B cell (primary cell): ENCODE measurements at regions not wholly inside any gene's neighbourhood (a gene's known extent, or its start where the extent isn't known, plus 50 kb on each side); places are given as distances from the start of the nearest gene placed in this dataset.

Source experiments
- ATAC-seq: fragments of 200-7000 bp; cut with Tn5 transposase; one replicate; pipeline ENCODE4 v1.10.0; 2021; ENCODE audit warnings: low read depth, mild to moderate bottlenecking, moderate number of reproducible peaks, moderate library complexity
- CTCF ChIA-PET: fragments of 350-600 bp; sonication (Branson Sonifier 250); formaldehyde crosslinking; loops from one replicate; lab custom pipeline; 2021; ENCODE audit warnings: antibody characterized with exemption, inconsistent platforms; lab: Charles Lee
- POLR2A ChIA-PET: fragments of 350-600 bp; sonication (Branson Sonifier 250); formaldehyde crosslinking; loops from one replicate; lab custom pipeline; 2021; ENCODE audit warnings: antibody characterized with exemption; lab: Charles Lee
- DNase-seq: peaks from one replicate; pipeline ENCODE4 v3.0.0; 2013
- H2AFZ ChIP-seq: 2 replicates; pipeline ENCODE4 v1.6.1; 2012; ENCODE audit warnings: mild to moderate bottlenecking, low read depth, low read length; ENCODE audit not compliant: insufficient read depth, poor library complexity, severe bottlenecking
- H3K27ac ChIP-seq, 2 donors: 1 replicate in 1 of 2; 2 replicates in 1 of 2; pipeline ENCODE4 v1.5.1; 2012 to 2013; ENCODE audit warnings: low read length in 2 of 2, mild to moderate bottlenecking in 2 of 2, moderate library complexity in 1 of 2
- H3K27me3 ChIP-seq, 4 experiments: fragments of 200-600 bp in 1 of 4; sonication (generic) in 1 of 4; replicated peaks in 1 of 4; 1 replicate in 2 of 4; 2 replicates in 2 of 4; pipeline versions ENCODE4 v1.6.1 to v1.7.0; 2013 to 2016; ENCODE audit warnings: low read length in 3 of 4, mild to moderate bottlenecking in 2 of 4, mixed read lengths in 1 of 4, moderate library complexity in 1 of 4; ENCODE audit not compliant: insufficient read depth in 4 of 4, control insufficient read depth in 3 of 4; ENCODE audit errors: control extremely low read depth in 1 of 4
- H3K36me3 ChIP-seq, 2 experiments: replicated peaks in 1 of 2; 1 replicate in 1 of 2; 2 replicates in 1 of 2; pipeline versions ENCODE4 v1.6.1 to v1.7.1; 2013; ENCODE audit warnings: low read length in 1 of 2; ENCODE audit not compliant: insufficient read depth in 2 of 2, control insufficient read depth in 1 of 2; ENCODE audit errors: control extremely low read depth in 1 of 2, extremely low read depth in 1 of 2
- H3K4me1 ChIP-seq, 2 donors: fragments of 200-600 bp in 1 of 2; sonication (generic) in 1 of 2; 1 replicate in 1 of 2; 2 replicates in 1 of 2; pipeline versions ENCODE4 v1.5.1 to v1.6.1; 2013 to 2017; ENCODE audit warnings: low read length in 2 of 2; ENCODE audit not compliant: control insufficient read depth in 2 of 2, insufficient read depth in 2 of 2
- H3K4me2 ChIP-seq: replicated peaks from 2 replicates; pipeline ENCODE3; 2012; ENCODE audit warnings: mild to moderate bottlenecking, low read depth, low read length; ENCODE audit not compliant: poor library complexity, severe bottlenecking
- H3K4me3 ChIP-seq, 5 experiments: fragments of 200-600 bp in 1 of 5; sonication (generic) in 1 of 5; 1 replicate in 3 of 5; 2 replicates in 2 of 5; pipeline versions ENCODE4 v1.5.1 to v1.7.0; 2011 to 2016; ENCODE audit warnings: low read length in 4 of 5, mild to moderate bottlenecking in 4 of 5, low read depth in 2 of 5, control low read depth in 1 of 5, moderate library complexity in 1 of 5; ENCODE audit not compliant: insufficient read depth in 1 of 5; ENCODE audit errors: control extremely low read depth in 1 of 5, extremely low read depth in 1 of 5
- H3K79me2 ChIP-seq: fragments of 200-600 bp; sonication (generic); one replicate; pipeline ENCODE4 v1.6.0; 2016; ENCODE audit warnings: low read length; ENCODE audit not compliant: control insufficient read depth, insufficient read depth
- H3K9ac ChIP-seq: fragments of 200-600 bp; sonication (generic); 2 replicates; pipeline ENCODE4 v1.6.1; 2017; ENCODE audit warnings: mild to moderate bottlenecking, low read length, moderate library complexity
- H3K9me3 ChIP-seq, 3 donors: one replicate each; pipeline versions ENCODE4 v1.6.1 to v1.7.1; 2013; ENCODE audit warnings: low read length in 2 of 3; ENCODE audit not compliant: control insufficient read depth in 2 of 3, insufficient read depth in 1 of 3; ENCODE audit errors: control extremely low read depth in 1 of 3
- H4K20me1 ChIP-seq: 2 replicates; pipeline ENCODE4 v1.6.0; 2012; ENCODE audit warnings: mild to moderate bottlenecking, low read length; ENCODE audit not compliant: insufficient read depth, control insufficient read depth, poor library complexity, severe bottlenecking
- H3K27ac Mint-ChIP-seq: one replicate; pipeline ENCODE4 v1.8.0; 2021; ENCODE audit warnings: mixed read lengths
- H3K27me3 Mint-ChIP-seq: one replicate; pipeline ENCODE4 v1.8.0; 2021; ENCODE audit warnings: mixed read lengths
- H3K4me1 Mint-ChIP-seq: one replicate; pipeline ENCODE4 v1.8.0; 2021; ENCODE audit warnings: mixed read lengths
- H3K4me3 Mint-ChIP-seq: one replicate; pipeline ENCODE4 v1.8.0; 2021; ENCODE audit warnings: mixed read lengths
- H3K9me3 Mint-ChIP-seq: one replicate; pipeline ENCODE4 v1.8.0; 2022; ENCODE audit warnings: mixed read lengths; ENCODE audit not compliant: insufficient read depth
- EZH2 ChIP-seq: IDR thresholded peaks from 2 replicates; pipeline ENCODE4 v1.6.1; 2012; ENCODE audit warnings: borderline replicate concordance, low read depth, mild to moderate bottlenecking, moderate library complexity, low read length; ENCODE audit not compliant: insufficient read depth, poor library complexity, severe bottlenecking
- WGBS: methylation state at CpG from one replicate; pipeline ENCODE4 v1.1.5; 2013; ENCODE audit warnings: missing lambda C conversion rate; ENCODE audit not compliant: insufficient coverage; 5-methylcytosine and 5-hydroxymethylcytosine counted together
- intact Hi-C: fragments of 100-400 bp; cut with micrococcal nuclease; formaldehyde crosslinking; loops from one replicate; pipeline ENCODE4 v1.10.0; 2022
- TF ChIP-seq, protein P1 (sequence below): fragments of 200-600 bp; IDR thresholded peaks from one replicate; pipeline ENCODE4 v1.8.0; 2022; ENCODE audit warnings: antibody characterized with exemption, mild to moderate bottlenecking

DNA sequence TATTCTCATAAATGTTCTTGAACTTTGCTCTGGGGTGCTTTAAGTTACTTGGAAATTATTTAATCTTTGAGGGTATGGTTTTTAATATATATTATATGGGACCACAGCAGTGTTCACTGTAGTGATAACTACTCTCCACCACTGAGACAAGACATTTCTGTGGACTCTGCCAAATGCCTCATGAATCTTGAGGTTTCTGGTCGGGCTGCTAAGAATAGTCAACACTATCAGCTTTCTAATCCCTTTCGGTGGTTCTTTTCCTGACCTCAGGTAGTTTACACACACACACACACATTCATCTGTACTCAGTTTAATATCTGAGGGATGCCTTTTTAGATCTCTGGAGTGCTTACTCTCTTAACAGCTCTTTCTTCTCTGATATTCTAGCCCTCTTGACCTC is 500.7 kb downstream of the MAFB start:
- Histone ChIP-seq H2AFZ (no peak overlapping the region), H3K4me2 (no peak overlapping the region), H3K79me2 (no peaks in the 10 kb centered on the region), H3K9me3 (no peaks in the 10 kb centered on the region), H3K9ac (no peak overlapping the region), H4K20me1 (no peaks in the 10 kb centered on the region), H3K27me3 (peaks cover 0 to 5% (median 0%) of the 10 kb centered on the region in 4 experiments), H3K4me1 (no peaks in the 10 kb centered on the region), H3K27ac (no peak overlapping the region), H3K4me3 (no peak overlapping the region), H3K36me3 (no peaks in the 10 kb centered on the region)
- no peak overlapping the region for H3K27ac Mint-ChIP-seq
- no peaks in the 10 kb centered on the region for H3K4me1 Mint-ChIP-seq
- CTCF ChIA-PET = no interaction called here
- H3K4me3 Mint-ChIP-seq = no peak overlapping the region
- POLR2A ChIA-PET = no interaction called here
- intact Hi-C loops = no loop called here
- TF ChIP-seq, protein P1, sequence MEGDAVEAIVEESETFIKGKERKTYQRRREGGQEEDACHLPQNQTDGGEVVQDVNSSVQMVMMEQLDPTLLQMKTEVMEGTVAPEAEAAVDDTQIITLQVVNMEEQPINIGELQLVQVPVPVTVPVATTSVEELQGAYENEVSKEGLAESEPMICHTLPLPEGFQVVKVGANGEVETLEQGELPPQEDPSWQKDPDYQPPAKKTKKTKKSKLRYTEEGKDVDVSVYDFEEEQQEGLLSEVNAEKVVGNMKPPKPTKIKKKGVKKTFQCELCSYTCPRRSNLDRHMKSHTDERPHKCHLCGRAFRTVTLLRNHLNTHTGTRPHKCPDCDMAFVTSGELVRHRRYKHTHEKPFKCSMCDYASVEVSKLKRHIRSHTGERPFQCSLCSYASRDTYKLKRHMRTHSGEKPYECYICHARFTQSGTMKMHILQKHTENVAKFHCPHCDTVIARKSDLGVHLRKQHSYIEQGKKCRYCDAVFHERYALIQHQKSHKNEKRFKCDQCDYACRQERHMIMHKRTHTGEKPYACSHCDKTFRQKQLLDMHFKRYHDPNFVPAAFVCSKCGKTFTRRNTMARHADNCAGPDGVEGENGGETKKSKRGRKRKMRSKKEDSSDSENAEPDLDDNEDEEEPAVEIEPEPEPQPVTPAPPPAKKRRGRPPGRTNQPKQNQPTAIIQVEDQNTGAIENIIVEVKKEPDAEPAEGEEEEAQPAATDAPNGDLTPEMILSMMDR = no peak
- TF ChIP-seq EZH2 = no peak
- DNase-seq (no peak), ATAC-seq (no peak)
- WGBS = 80% methylated on average over 1 of the region's 2 CpGs
- no peaks in the 10 kb centered on the region for H3K9me3 Mint-ChIP-seq
- H3K27me3 Mint-ChIP-seq = peaks cover 7% of the 10 kb centered on the region

DNA sequence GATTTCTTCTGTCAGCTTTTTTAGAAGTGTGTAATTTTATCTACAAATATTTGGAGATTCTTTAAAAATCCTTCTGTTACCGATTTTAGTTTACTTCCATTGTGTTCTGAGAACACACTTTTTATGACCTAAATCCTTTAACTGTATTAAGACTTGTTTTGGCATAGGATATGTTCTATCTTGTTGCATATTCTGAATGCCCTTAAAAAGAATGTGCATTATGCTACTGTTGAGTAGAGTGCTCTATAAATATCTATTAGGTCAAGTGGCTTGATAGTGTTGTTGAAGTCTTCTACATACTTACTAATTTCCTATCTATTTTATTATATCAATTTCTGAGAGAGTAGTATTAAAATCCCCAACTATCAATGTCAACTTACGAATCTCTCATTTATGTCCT is 502.2 kb downstream of the MAFB start:
- no peaks in the 10 kb centered on the region for H4K20me1 ChIP-seq
- H3K9me3 ChIP-seq = no peaks in the 10 kb centered on the region
- TF ChIP-seq EZH2 = no peak
- TF ChIP-seq, protein P1 = no peak
- ATAC-seq (no peak), DNase-seq (no peak)
- H3K27me3 Mint-ChIP-seq = peaks cover 6% of the 10 kb centered on the region
- H3K27ac ChIP-seq = no peak overlapping the region
- WGBS = no CpG with 5 or more reads among the region's 2 CpGs
- H3K9me3 Mint-ChIP-seq = no peaks in the 10 kb centered on the region
- no peak overlapping the region for H3K4me3 Mint-ChIP-seq
- no peak overlapping the region for H3K4me2 ChIP-seq
- H2AFZ ChIP-seq = no peak overlapping the region
- POLR2A ChIA-PET = no interaction called here
- H3K27me3 ChIP-seq = peaks cover 0 to 5% (median 0%) of the 10 kb centered on the region in 4 experiments
- no peaks in the 10 kb centered on the region for H3K79me2 ChIP-seq
- CTCF ChIA-PET = no interaction called here
- H3K4me3 ChIP-seq = no peak overlapping the region
- no peak overlapping the region for H3K9ac ChIP-seq
- no peaks in the 10 kb centered on the region for H3K36me3 ChIP-seq
- H3K27ac Mint-ChIP-seq = no peak overlapping the region
- no peaks in the 10 kb centered on the region for H3K4me1 Mint-ChIP-seq
- no peaks in the 10 kb centered on the region for H3K4me1 ChIP-seq
- intact Hi-C loops = no loop called here
